GM12892 (cell line): ENCODE measurements at regions not wholly inside any gene's neighbourhood (a gene's known extent, or its start where the extent isn't known, plus 50 kb on each side); places are given as distances from the start of the nearest gene placed in this dataset.
"Not testable (repeated sequence)": the region's sequence is repeated elsewhere in the genome, so short reads cannot be mapped to it uniquely, and the experiment has no call there.

Experiments used
- POLR2A ChIP-seq: IDR thresholded peaks from 2 replicates; pipeline ENCODE4 v1.6.1; 2011; ENCODE audit warnings: low read depth, low read length, control low read depth
- POLR2AphosphoS5 ChIP-seq: IDR thresholded peaks from 2 replicates; pipeline ENCODE4 v1.6.1; 2011; ENCODE audit warnings: low read depth, low read length, control low read depth

DNA sequence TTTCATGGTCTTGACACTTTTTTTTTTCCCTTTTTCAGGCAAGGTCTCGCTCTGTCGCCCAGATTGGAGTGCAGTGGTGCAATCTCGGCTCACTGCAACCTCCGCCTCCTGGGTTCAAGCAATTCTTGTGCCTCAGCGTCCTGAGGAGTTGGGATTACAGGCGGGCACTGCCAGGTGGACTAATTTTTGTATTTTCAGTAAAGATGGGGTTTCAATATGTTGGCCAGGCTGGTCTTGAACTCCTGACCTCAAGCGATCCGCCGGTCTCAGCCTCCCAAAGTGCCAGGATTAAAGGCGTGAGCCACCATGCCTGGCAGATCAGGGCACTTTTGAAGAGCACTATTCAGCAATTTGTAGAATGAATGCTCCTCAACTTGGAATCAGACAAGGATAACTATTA lies 86.8 kb upstream of the SIX2 start:
- TF ChIP-seq POLR2A, POLR2AphosphoS5: not testable (repeated sequence)
